Left forelimb (tissue), 1 donor: ENCODE measurements at regions not wholly inside any gene's neighbourhood (a gene's known extent, or its start where the extent isn't known, plus 50 kb on each side); places are given as distances from the start of the nearest gene placed in this dataset.

ENCODE experiments used
- DNase-seq: peaks from one replicate; pipeline ENCODE4 v3.0.0-alpha.2; 2018; ENCODE audit warnings: low spot score

DNA sequence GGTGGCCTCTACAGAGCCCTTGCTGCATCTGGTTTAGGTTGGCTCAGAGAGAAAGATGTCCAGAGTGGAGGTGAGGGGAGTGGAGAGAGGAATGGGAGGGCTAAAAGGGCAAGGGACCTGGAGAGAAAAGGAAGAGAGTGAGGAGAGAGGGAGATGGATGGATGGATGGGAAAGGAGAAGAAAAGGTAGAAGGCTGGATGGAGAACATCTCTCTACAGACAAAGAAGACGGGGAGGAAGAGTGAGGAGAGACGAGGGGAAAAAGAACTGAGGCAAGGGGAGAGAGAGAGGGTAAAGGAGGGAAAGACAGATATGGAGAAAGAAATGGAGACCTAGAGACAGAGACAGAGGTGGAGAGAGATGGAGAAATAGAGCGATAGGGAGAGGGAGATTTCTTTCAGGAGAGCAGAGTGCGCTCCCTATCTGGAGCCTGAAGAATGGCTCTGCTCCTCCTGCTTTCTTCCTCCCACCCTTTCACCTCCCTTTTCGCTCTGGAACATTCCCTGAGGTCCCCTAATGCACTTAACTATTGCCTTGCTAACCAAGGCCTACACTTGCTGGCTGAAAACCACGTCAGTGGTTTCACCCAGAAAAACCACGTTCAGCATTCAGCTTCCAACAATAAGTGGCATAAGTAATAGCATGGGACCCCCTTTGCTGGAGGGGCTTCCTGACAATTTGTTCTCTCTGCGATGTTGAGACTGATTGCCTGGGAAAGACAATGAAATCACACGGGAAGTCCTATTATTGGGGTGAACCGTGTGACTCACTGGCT lies 286.3 kb downstream of the CDH26 start:
- DNase-seq, result peak; percentile 17

- DNase-seq, result peak; percentile 28
Observed at GRCh38 chr20:60246751-60247150, 288.5 kb downstream of the CDH26 start.

- DNase-seq, result no peak
Observed at GRCh38 chr20:60249436-60249835, 291.2 kb downstream of the CDH26 start.

DNA sequence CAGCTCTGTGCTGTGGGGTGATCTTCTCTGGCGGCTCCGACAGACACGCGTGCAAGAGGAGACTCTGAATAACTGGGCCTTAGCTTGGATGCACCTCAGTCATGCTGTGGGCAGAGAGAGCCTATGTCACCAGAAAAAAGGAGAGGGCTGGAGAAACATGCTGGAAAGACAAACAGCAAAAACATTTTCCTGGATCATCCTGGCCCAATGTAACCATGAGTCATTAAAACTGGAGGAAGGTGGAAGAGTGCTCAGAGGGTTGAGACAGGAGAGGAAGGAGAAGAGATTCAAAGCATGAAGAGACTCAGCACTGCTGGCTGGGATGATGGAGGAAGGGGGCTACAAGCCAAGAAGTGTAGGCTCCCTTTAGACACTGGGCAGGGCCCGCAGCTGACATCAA lies 292.0 kb downstream of the CDH26 start:
- DNase-seq, result no peak

DNA sequence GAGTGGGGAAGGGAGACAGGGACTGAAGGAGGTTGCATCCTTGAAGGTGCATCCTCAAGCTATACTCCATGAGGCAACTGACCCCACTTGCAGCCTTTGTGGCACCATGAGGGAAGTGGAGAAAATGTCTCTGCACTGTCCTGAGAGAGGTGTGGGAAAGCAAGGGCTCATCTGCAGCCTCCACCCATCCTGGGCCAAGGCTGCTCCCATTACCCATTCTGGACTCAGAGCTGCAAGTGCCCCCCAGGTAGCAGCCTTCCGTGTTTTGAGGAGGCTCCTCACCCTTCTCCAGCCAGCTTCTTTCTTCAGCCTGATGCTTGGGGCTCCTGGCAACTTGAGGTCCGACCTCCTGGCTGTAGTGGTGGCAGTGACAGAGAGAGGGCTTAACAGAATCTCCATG lies 294.6 kb downstream of the CDH26 start:
- DNase-seq, result peak; percentile 40

DNA sequence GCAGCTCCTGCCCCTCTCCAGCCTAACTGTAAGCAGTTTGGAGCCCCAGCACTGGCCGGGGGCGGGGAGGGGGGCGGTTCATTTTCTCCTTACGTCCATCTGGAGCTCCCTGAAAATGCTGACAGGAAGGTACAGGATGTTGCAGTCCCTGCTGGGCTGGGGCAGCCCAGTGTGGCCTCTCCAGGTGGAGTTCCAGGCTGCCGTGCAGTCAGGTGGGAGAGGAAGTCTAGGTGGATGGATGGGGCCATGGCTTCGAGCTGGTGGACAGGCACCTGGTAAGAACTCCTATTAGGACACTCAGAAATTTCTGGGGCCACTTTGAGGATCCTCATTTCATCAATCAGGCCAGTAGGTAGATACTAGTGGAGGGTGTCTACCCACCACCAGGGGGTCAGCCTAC lies 295.2 kb downstream of the CDH26 start:
- no peak for DNase-seq

- no peak for DNase-seq
Observed at GRCh38 chr20:60254901-60255411, 296.7 kb downstream of the CDH26 start.

- DNase-seq, result no peak
Observed at GRCh38 chr20:60255415-60255814, 297.2 kb downstream of the CDH26 start.

GRCh38 chr20:60255866-60256265 lies 297.6 kb downstream of the CDH26 start:
- DNase-seq, result no peak

DNA sequence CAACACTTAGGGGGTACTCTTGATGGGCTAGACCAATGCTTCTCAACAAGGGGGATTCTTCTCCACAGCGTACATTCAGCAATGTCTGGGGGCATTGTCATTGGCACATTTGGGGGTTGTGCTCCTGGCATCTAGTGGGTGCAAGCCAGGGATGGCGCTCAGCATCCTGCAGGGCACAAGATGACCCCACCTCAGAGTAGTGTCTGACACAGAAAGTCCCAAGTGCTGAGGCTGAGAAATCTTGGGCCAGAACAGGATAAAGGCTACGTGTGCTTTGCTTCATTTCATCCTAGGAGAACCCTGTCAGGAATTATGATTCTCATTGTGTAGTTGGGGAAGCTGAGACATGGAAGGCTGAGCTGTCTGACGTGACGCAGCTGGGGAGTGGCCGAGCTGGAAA lies 298.6 kb downstream of the CDH26 start:
- no peak for DNase-seq

DNA sequence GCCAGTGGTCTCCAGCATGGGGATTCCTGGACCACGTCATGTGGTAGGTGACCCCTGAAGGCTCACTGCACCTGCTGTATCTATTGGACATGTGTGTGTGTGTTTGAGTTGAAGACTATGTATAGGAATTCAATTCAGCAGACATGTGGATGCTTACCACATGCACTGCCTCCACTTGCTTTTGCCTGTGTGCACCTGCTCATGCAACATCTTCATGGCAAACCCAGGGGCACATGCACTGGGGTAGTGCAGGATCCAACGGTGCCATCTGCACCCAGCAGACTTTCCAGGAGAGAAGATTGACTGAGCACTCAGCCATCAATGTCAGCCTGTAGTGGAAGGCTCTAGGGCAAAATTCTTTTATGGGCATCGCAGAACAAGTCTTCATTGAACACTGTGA lies 299.4 kb downstream of the CDH26 start:
- no peak for DNase-seq

GRCh38 chr20:60258255-60258863 lies 300.1 kb downstream of the CDH26 start:
- no peak for DNase-seq

- DNase-seq, result no peak
Observed at GRCh38 chr20:60261333-60261732, 303.1 kb downstream of the CDH26 start.

- DNase-seq, result no peak
Observed at GRCh38 chr20:60262967-60263603, 304.9 kb downstream of the CDH26 start.

DNA sequence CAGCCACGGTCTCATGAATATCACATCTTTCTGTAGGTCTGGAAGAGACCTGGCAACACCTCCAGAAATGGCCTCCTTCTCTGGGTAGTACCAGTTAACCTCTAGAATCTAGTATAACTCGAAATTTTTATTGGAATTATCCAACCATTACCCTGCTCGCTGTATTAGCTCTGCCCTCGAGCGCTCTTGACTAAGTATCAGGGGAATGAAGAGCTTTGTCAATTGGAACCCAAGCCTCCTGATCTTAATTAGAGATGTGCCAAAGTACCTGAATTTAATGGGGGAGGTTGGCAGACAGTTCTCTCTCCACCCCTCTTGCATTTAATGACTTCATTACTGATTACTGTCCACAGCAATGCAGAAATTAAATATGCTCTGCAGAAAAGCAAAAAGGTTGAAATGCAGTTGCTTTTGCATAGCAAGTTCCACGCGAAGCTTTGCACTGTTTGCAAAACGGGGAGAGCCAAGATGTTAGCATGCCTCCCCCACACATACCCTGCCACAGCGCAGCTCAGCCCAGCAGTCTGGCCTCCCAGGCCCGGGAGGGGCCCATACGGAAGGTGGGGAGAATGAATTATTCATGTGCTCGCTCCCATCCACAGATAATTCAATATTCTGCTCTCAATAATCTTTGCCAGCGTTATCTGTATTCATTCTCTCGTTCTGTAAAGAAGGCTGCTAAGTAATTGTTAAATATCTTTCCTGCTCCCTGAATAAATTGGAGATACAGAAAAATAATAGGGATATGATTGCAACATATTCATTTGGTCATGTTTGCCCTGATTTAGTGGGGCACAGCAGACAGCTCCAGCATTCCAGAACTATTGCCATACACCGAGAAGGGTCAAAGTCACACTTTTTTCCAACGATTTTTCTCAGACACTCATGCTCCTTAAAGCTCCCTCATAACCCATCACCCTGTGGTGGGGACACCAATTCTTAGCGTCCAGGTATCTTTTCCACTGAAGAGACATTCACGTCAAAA lies 305.8 kb downstream of the CDH26 start:
- no peak for DNase-seq

GRCh38 chr20:60266177-60266823 lies 308.1 kb downstream of the CDH26 start:
- DNase-seq, result no peak

DNA sequence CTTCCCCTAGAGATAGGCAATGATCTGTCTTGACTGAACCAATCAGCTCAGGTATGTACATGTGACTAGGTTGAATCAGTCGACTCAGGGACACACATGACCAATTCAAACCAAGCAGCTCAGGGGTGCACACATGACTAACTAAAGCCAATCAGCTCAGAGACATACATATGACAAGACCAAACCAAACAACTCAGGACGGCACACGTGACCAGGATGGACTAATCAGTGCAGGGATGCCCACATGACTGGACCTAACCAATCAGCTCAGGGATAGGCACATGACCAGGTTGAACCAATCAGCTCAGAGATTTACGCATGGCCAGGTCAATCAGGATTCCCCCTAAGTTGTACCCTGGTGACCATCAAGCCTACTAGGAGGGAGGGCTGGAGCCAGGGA lies 310.3 kb downstream of the CDH26 start:
- no peak for DNase-seq

DNA sequence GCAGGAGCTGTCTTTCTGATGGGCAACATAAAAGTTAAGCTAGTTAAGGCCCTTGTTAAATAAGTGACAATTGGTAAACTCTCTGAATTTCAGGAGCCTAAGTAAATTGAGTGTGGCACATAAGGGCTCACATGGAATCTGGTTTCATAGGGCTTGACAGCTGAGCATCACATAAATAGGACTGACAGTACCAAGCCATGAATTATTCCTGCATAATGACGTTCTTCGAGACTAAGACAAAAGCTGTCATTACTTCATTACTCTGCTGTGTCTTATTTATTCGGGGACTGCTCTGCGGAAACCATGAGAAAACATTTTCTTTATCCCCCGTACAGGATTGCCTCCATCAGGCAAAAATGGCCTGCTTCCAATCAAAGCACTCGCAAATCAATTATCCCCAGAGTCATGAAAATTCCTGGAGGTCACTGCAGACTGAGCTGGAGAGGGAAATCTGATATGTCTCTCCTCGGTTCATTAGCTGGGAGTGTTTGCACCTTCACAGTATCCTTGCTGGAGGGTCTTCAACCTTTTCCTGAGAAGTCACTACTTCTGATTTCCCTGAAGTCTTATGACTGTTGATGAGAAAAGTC lies 311.4 kb downstream of the CDH26 start:
- DNase-seq, result no peak

GRCh38 chr20:60270341-60270740 lies 312.1 kb downstream of the CDH26 start:
- DNase-seq, result no peak

DNA sequence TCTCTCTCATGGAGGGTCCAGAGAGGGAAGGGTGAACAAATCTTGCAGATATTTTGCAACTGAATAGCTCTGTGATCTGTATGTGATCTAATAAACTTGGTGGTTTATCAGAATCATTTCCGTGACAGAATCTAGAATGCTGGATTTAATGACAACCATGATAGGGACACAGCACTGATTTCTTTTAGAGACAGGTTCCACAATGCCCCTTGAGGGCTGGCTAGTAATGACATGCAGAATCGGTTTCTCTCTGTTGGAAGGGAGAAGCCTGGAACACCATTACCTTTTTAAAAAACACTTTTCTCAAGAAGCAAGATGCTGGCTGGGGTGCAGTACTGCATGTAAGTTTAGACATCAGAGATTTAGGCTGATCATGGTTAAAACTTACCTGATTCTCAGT lies 313.4 kb downstream of the CDH26 start:
- DNase-seq, result no peak

DNA sequence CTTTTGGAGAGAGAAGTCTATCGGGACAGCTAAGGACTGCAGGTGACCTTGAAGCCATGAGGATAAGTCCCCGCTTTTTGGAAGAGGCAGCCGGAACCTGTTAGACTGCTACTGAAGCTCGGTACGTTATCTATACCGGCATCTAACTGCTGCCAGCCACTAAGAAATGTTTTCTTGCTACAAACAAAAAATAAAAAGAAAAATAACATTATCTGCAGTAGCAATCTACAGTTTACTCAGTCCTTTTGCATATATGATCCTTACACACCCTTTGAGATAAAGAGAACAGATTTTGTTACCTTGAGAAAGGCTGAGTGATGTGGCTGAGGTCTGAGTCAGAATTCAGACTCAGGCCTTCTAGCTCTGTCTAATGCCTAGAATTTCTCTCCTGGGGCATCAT lies 314.6 kb downstream of the CDH26 start:
- DNase-seq, result no peak
